Stimulated activated memory B cell treated with anti-CD40 and anti-IgM and Interleukin-4, amounts not matched to agents 10 μg/mL and 1 μg/mL and 100 μg/mL, for 72 hours (primary cell): ENCODE measurements at regions not wholly inside any gene's neighbourhood (a gene's known extent, or its start where the extent isn't known, plus 50 kb on each side); places are given as distances from the start of the nearest gene placed in this dataset.

ENCODE experiments used
- ATAC-seq: fragments of 150-1000 bp; cut with Tn5 transposase; 2 replicates; pipeline ENCODE4 v1.10.0; 2021
- H3K27ac Mint-ChIP-seq: one replicate; pipeline ENCODE4 v1.8.0; 2022; ENCODE audit warnings: mild to moderate bottlenecking, mixed read lengths
- H3K27me3 Mint-ChIP-seq: one replicate; pipeline ENCODE4 v1.8.0; 2022; ENCODE audit warnings: mixed read lengths
- H3K36me3 Mint-ChIP-seq: one replicate; pipeline ENCODE4 v1.8.0; 2022; ENCODE audit warnings: mixed read lengths
- H3K4me1 Mint-ChIP-seq: one replicate; pipeline ENCODE4 v1.8.0; 2022; ENCODE audit warnings: mixed read lengths
- H3K4me3 Mint-ChIP-seq: one replicate; pipeline ENCODE4 v1.8.0; 2022; ENCODE audit warnings: mild to moderate bottlenecking, moderate library complexity, mixed read lengths
- H3K9me3 Mint-ChIP-seq: one replicate; pipeline ENCODE4 v1.8.0; 2022; ENCODE audit warnings: mixed read lengths

GRCh38 chr13:80105350-80105749 is 235.6 kb downstream of the SPRY2 start:
- Mint-ChIP-seq H3K4me3 (no peak overlapping the region), H3K27me3 (no peaks in the 10 kb centered on the region), H3K36me3 (no peaks in the 10 kb centered on the region), H3K4me1 (peaks cover 6% of the 10 kb centered on the region), H3K27ac (no peak overlapping the region), H3K9me3 (peaks cover 6% of the 10 kb centered on the region)
- no peak for ATAC-seq

DNA sequence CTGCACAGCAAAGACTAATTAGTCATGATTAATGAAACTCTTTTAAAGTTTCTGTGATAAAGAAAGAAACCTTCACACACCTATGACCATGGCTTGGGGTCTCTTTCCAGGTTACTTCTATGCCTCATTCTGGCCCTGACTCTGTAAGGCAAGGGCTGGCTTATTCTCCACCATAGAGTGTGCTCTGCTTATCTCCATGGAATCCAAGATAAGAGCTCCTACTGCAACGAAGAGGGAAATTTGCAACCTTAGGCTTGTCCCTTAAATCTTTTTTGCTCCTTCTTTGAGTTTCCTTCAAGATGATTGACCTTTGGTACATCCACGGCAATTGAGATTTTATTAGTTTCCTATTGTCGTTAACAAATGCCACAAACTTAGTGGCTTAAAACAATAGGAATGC is 239.9 kb downstream of the SPRY2 start:
- no peak for ATAC-seq
- peaks cover 3% of the 10 kb centered on the region for H3K9me3 Mint-ChIP-seq
- H3K4me3 Mint-ChIP-seq = no peak overlapping the region

DNA sequence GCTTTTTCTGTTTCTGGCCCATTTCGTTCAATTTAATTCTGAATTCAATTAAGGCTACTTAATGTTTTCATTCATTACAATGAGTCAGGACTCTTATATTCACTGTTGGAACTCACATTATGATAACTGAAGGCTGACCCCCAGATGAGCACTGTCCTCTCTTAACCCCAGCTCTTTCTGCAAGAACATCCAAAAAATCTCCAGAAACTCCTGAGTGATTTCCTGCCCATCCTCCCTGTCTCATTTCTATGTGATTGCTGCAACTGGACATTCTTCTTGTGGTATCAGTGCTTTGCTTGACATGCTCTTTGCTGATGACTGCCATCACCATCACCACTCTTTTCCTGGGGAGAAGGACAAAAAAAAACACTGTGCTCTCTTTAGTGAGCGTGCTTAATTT is 240.3 kb downstream of the SPRY2 start:
- no peak for ATAC-seq
- Mint-ChIP-seq H3K4me3 (no peak overlapping the region), H3K4me1 (no peaks in the 10 kb centered on the region), H3K36me3 (no peaks in the 10 kb centered on the region), H3K27me3 (no peaks in the 10 kb centered on the region), H3K9me3 (peaks cover 3% of the 10 kb centered on the region), H3K27ac (no peak overlapping the region)

More for the DNA sequence above, 239.9 kb downstream of the SPRY2 start:
- Mint-ChIP-seq H3K27ac (no peak overlapping the region), H3K4me1 (no peaks in the 10 kb centered on the region), H3K36me3 (no peaks in the 10 kb centered on the region), H3K27me3 (no peaks in the 10 kb centered on the region)

GRCh38 chr13:80097561-80097960 is 243.4 kb downstream of the SPRY2 start:
- Mint-ChIP-seq H3K27ac (no peak overlapping the region), H3K27me3 (no peaks in the 10 kb centered on the region), H3K4me1 (no peaks in the 10 kb centered on the region), H3K4me3 (no peak overlapping the region), H3K9me3 (peaks cover 3% of the 10 kb centered on the region), H3K36me3 (no peaks in the 10 kb centered on the region)
- ATAC-seq = no peak

DNA sequence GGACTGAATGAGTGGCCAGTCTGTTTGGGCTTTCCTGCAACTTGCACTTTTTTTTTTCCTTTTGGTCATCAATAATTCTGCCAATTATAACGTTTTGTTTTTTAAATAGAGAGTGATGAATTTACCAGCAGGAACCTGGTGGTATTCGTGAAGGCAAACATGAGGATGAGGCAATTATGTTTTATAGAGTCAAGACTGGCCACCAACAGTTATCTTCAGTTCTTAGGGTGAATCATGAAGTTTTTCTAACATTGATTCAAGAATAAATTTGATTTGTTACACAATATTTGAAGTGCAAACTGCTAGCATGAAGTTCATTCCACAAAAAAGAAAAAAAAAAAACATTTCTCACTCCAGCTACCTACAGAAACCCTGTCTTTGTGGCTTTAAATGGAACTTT is 244.5 kb downstream of the SPRY2 start:
- no peak for ATAC-seq
- peaks cover under 1% of the 10 kb centered on the region for H3K9me3 Mint-ChIP-seq
- no peak overlapping the region for H3K27ac Mint-ChIP-seq
- no peaks in the 10 kb centered on the region for H3K27me3 Mint-ChIP-seq
- H3K4me3 Mint-ChIP-seq = no peak overlapping the region
- H3K4me1 Mint-ChIP-seq = no peaks in the 10 kb centered on the region
- H3K36me3 Mint-ChIP-seq = no peaks in the 10 kb centered on the region

DNA sequence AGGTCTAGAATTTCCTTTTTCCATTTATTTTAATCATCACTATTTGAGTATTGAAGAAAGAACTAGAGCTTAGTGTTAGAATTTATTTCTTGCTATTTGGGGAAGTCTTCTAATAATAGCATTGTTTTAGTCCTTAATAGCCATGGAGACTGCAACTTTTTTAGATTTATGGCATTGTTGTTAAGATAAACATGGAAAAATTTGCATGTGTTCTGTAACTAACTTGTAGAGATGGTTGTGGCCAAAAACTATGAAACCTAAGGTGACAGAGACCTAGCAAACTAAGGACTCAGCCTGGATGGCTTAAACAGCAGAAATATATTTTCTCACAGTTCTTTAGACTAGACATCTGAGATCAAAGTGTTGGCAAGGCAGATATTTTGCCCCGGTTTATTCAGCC is 246.4 kb downstream of the SPRY2 start:
- Mint-ChIP-seq H3K4me3 (no peak overlapping the region), H3K4me1 (no peaks in the 10 kb centered on the region), H3K36me3 (no peaks in the 10 kb centered on the region), H3K27ac (no peak overlapping the region), H3K9me3 (no peaks in the 10 kb centered on the region), H3K27me3 (no peaks in the 10 kb centered on the region)
- ATAC-seq = no peak

DNA sequence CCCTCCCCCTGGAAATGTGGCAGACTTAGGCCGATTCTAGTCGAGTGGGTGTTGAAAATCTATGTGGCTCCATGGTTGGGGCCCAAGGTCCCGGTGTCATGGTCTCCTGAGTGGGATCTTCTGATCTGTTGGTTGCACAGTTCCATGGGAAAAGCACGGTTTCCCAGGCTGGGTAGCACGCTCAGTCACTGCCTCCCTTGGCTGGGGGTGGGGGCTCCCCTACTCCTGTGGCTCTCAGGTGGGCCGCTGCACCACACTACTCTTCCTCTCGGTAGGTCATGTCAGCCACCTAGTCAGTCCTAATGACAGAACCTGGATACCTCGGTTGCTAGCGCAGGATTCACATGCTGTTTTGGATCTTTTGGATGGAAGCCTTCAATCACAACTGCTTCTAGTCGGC is 247.0 kb downstream of the SPRY2 start:
- ATAC-seq = no peak
- Mint-ChIP-seq H3K9me3 (no peaks in the 10 kb centered on the region), H3K36me3 (no peaks in the 10 kb centered on the region), H3K27me3 (no peaks in the 10 kb centered on the region), H3K4me3 (no peak overlapping the region), H3K27ac (no peak overlapping the region), H3K4me1 (no peaks in the 10 kb centered on the region)

- Mint-ChIP-seq H3K27ac (no peak overlapping the region), H3K4me3 (no peak overlapping the region), H3K36me3 (no peaks in the 10 kb centered on the region), H3K27me3 (no peaks in the 10 kb centered on the region), H3K9me3 (no peaks in the 10 kb centered on the region), H3K4me1 (no peaks in the 10 kb centered on the region)
- no peak for ATAC-seq
Observed at GRCh38 chr13:80086304-80086721, 254.6 kb downstream of the SPRY2 start.

- H3K27ac Mint-ChIP-seq = no peak overlapping the region
- no peak for ATAC-seq
- H3K27me3 Mint-ChIP-seq = no peaks in the 10 kb centered on the region
- H3K4me3 Mint-ChIP-seq = no peak overlapping the region
- no peaks in the 10 kb centered on the region for H3K9me3 Mint-ChIP-seq
- no peaks in the 10 kb centered on the region for H3K4me1 Mint-ChIP-seq
- no peaks in the 10 kb centered on the region for H3K36me3 Mint-ChIP-seq
Observed at GRCh38 chr13:80083853-80084676, 256.9 kb downstream of the SPRY2 start.

DNA sequence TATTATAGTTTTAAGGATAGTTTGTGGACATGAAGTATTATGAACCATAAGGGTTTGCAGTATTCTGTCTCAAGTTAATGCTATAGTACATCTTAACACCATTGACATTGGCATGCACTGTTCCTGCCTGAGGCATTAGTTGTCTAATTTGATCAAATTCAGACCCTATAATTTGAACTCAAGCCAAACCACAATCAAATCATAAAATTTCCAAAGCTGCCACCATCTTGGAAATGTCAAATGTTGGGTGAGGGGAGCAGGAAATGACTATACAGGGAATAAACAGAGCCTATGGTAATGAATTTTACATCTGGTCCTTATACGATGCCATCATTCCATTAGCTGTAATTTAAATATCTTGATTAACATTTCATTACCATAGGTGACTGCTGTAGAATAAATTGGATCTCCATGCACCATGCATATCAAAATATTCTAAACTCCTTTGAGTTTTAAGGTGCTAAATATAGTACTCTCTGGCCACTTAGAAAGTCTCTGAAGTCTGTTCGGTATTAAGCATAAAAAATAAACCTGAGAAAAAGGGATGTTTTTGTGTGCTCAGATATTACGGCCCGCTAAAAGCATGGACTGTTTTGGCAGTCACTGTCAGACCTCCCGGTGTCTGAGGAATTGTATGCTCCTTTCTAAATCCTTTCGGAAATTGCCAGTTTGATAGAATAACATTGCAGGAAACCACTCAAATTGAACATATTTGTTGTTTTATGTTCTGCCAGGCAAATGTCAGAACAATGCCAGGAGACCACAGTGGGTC is 257.7 kb downstream of the SPRY2 start:
- Mint-ChIP-seq H3K4me3 (no peak overlapping the region), H3K4me1 (no peaks in the 10 kb centered on the region), H3K36me3 (no peaks in the 10 kb centered on the region), H3K27ac (no peak overlapping the region), H3K27me3 (no peaks in the 10 kb centered on the region), H3K9me3 (no peaks in the 10 kb centered on the region)
- no peak for ATAC-seq

DNA sequence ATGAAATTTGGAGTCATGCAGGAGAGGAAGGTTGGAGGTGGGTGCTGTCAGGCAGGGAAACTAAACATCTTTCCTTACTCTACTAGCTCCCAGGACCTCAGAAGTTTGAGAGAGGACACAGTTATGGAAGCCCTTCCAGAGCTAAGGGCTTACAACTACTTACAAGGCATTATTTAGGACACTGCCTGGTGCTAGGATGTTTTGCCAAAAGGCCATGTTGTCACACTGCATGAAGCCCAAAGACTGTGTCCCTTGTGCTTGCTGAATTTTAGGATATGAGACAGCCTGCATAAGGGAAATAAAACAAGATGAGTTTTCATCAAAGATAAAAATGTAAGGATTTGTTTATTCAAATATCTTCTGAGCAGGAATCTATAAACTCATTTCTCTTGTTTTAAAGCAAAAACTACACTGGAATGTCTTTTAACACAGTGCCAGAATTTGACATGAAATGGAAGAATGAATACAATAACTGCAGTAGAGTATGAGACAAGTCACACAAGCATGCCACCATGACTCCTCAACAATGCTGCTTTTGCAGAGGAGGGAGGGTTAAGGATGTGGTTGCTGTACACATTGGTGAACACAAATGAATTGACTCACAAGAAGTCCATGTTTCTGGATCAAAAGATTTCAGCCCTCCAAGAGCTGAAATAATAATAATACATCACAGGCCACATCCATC is 258.4 kb downstream of the SPRY2 start:
- Mint-ChIP-seq H3K27me3 (no peaks in the 10 kb centered on the region), H3K4me1 (no peaks in the 10 kb centered on the region), H3K36me3 (no peaks in the 10 kb centered on the region), H3K27ac (no peak overlapping the region), H3K4me3 (no peak overlapping the region), H3K9me3 (no peaks in the 10 kb centered on the region)
- no peak for ATAC-seq

GRCh38 chr13:80074811-80075210 is 266.1 kb downstream of the SPRY2 start:
- Mint-ChIP-seq H3K36me3 (no peaks in the 10 kb centered on the region), H3K27ac (no peak overlapping the region), H3K4me3 (no peak overlapping the region), H3K9me3 (peaks cover 4% of the 10 kb centered on the region), H3K27me3 (no peaks in the 10 kb centered on the region), H3K4me1 (no peaks in the 10 kb centered on the region)
- no peak for ATAC-seq

DNA sequence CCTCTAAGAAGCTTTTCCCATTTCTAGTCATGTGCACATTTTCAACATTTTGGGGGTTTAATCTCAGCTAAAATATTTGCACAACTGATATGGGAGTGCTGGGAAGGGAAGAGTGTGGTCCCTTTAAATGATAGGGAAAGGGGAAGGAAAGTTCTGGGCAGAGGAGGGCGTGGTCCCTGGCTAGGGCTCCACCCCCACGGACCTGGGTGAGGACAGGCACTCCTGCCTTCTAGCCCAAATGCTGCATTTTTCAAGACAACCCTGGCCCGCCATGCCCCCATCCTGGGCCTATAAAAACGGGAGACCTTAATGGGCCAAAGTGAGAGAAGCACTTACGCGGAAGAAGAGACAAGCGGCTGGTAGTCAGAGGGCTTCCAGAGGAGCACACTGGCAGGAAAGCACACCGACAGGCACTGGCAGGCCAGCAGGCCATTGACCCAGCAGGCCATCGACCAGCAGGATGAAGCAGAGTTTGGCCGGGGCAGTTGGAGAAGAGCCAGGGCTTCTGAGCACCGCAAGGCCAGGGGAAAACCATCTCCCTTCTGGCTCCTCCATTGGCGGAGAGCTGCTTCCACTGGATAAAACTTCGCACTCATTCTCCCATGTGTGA is 266.7 kb downstream of the SPRY2 start:
- no peaks in the 10 kb centered on the region for H3K4me1 Mint-ChIP-seq
- H3K27me3 Mint-ChIP-seq = no peaks in the 10 kb centered on the region
- H3K36me3 Mint-ChIP-seq = no peaks in the 10 kb centered on the region
- ATAC-seq = no peak
- H3K27ac Mint-ChIP-seq = no peak overlapping the region
- H3K9me3 Mint-ChIP-seq = peaks cover 4% of the 10 kb centered on the region
- no peak overlapping the region for H3K4me3 Mint-ChIP-seq

- H3K4me3 Mint-ChIP-seq = no peak overlapping the region
- H3K4me1 Mint-ChIP-seq = no peaks in the 10 kb centered on the region
- H3K27ac Mint-ChIP-seq = no peak overlapping the region
- H3K36me3 Mint-ChIP-seq = no peaks in the 10 kb centered on the region
- H3K27me3 Mint-ChIP-seq = no peaks in the 10 kb centered on the region
- ATAC-seq = no peak
- peaks cover 4% of the 10 kb centered on the region for H3K9me3 Mint-ChIP-seq
Observed at GRCh38 chr13:80072231-80072630, 268.7 kb downstream of the SPRY2 start.

- Mint-ChIP-seq H3K36me3 (peaks cover 5% of the 10 kb centered on the region), H3K27me3 (no peaks in the 10 kb centered on the region), H3K27ac (no peak overlapping the region), H3K9me3 (peaks cover 9% of the 10 kb centered on the region), H3K4me3 (no peak overlapping the region), H3K4me1 (no peaks in the 10 kb centered on the region)
- ATAC-seq = no peak
Observed at GRCh38 chr13:80070024-80070703, 270.8 kb downstream of the SPRY2 start.
